ENCODE measurements at regions not wholly inside any gene's neighbourhood (a gene's known extent, or its start where the extent isn't known, plus 50 kb on each side); places are given as distances from the start of the nearest gene placed in this dataset.

DNA sequence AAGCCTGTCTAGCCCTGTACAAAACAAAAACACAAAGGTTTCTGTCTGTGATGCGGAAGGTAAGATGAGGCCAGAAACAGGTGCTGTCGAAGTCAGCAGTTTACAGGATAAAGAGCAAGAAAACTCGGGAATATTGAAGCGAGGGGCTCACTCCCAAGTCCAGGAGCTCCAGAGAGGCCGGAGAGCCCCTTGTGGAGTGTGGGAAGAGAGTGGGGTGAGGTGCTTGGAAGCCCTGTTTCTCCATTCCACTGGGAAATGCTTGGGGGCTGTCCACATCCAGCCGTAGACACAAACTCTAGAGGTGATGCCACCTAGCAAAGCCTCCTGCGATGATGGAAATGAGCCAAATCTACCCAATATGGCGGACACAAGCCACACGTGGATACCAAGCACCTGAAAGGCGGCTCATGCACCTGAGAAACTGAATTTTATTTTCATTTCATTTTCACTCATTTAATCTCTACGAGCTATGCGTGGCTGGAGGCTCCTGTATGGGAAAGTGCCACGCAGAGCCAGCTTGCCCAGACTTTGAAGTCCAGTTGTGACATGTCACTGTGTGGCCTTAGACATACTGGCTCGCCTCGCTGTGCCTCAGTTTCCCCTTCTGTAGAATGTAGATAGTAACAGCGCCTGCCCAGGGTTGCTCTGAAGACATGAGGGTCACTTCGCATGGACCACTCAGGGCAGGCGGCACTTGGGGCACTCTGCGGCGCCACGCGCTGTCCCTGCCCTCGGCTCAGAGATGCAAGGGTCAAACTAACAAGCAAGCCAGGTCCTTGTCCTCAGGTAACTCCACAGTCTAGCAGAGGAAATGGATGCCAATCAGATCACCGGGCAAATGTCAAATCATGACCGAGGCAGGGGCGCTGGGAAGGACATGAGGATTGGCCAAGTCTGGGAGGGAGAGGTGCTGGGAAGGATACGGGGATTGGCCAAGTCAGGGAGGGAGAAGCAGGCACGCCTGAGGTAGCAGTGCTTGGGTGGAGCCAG is 684.7 kb downstream of the TBC1D22A start:
- WGBS, 4 donors = 86 to 89% (median 86%) methylated on average over 28 of the region's 28 CpGs

DNA sequence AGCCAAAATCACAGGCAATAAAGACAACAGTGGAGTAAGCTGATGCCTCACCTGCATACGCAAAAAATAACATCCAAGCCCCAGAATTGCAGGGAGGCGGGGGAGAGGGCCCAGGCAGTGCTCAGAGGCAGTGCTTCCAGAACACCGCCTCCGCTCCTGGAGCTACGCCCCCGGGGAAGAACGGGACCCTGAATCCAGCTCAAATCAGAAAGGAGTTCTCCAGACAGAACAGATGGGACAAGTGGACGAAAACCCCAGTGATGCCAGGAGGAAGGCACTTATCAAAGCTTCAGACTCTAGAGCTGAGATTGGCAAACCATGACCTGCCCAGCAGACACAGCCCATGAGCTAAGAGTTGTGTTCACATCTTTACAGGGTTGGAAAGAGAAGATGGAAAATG is 683.9 kb downstream of the TBC1D22A start:
- Histone ChIP-seq H3K36me3 (replicated peaks in 1 of 2) (no peaks in the 10 kb centered on the region), H3K27ac (no peak overlapping the region), H3K9me3 (replicated peaks in 1 of 3) (no peaks in the 10 kb centered on the region), H3K27me3 (no peaks in the 10 kb centered on the region), H3K4me3 (no peak overlapping the region), H3K4me1 (replicated peaks in 1 of 2) (no peaks in the 10 kb centered on the region)
- TF ChIP-seq, protein P1, sequence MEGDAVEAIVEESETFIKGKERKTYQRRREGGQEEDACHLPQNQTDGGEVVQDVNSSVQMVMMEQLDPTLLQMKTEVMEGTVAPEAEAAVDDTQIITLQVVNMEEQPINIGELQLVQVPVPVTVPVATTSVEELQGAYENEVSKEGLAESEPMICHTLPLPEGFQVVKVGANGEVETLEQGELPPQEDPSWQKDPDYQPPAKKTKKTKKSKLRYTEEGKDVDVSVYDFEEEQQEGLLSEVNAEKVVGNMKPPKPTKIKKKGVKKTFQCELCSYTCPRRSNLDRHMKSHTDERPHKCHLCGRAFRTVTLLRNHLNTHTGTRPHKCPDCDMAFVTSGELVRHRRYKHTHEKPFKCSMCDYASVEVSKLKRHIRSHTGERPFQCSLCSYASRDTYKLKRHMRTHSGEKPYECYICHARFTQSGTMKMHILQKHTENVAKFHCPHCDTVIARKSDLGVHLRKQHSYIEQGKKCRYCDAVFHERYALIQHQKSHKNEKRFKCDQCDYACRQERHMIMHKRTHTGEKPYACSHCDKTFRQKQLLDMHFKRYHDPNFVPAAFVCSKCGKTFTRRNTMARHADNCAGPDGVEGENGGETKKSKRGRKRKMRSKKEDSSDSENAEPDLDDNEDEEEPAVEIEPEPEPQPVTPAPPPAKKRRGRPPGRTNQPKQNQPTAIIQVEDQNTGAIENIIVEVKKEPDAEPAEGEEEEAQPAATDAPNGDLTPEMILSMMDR (IDR thresholded peaks at IDR 0.05) = no peak
- TF ChIP-seq POLR2A (IDR thresholded peaks at IDR 0.05) = no peak
- WGBS, 4 donors = 80 to 85% (median 84%) methylated on average over 8 of the region's 8 CpGs
- DNase-seq = no peak
- intact Hi-C loops (cut with DNase I) = no loop called here

More for the DNA sequence above, 684.7 kb downstream of the TBC1D22A start:
- Histone ChIP-seq H3K9me3 (replicated peaks in 1 of 3) (no peaks in the 10 kb centered on the region), H3K4me3 (no peak overlapping the region), H3K4me1 (replicated peaks in 1 of 2) (no peaks in the 10 kb centered on the region), H3K36me3 (replicated peaks in 1 of 2) (no peaks in the 10 kb centered on the region), H3K27me3 (no peaks in the 10 kb centered on the region), H3K27ac (no peak overlapping the region)
- TF ChIP-seq, protein P1 (IDR thresholded peaks at IDR 0.05) = no peak
- no peak for TF ChIP-seq POLR2A (IDR thresholded peaks at IDR 0.05)
- DNase-seq = no peak
- intact Hi-C loops (cut with DNase I) = no loop called here

DNA sequence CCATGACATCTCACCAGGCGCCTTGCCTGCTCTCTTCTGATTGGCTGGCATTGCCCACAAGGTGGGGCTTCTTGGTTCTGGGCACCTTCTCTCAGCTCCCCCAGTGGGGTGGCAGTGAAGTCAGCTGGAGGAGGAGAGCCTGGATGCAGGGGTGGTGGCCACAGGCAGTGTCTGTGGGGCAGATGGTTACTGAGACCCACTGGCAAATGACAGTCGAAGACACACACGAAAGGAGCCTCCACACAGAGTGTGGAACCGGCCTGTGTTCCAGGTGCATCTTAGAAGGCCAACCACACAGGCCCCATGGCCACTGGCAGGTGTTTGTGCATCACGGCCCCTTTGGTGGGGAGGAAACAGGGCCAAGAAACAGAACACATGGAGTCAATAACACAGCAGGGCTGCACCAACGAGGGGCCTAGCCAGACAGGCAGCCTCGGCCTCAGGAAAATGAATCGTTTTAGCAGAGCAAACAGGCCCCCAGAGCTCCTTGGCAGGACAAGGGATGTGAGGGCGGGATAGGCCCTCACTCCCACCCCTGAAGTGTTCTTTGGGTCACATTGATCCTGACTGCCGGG is 683.4 kb downstream of the TBC1D22A start:
- Histone ChIP-seq H3K27me3 (no peaks in the 10 kb centered on the region), H3K4me3 (no peak overlapping the region), H3K4me1 (replicated peaks in 1 of 2) (no peaks in the 10 kb centered on the region), H3K9me3 (replicated peaks in 1 of 3) (no peaks in the 10 kb centered on the region), H3K36me3 (replicated peaks in 1 of 2) (no peaks in the 10 kb centered on the region), H3K27ac (no peak overlapping the region)
- intact Hi-C loops (cut with DNase I) = no loop called here
- WGBS, 4 donors = 69 to 74% (median 70%) methylated on average over 9 to 10 of the region's 10 CpGs
- TF ChIP-seq, protein P1 (IDR thresholded peaks at IDR 0.05) = no peak
- no peak for TF ChIP-seq POLR2A (IDR thresholded peaks at IDR 0.05)
- no peak for DNase-seq

DNA sequence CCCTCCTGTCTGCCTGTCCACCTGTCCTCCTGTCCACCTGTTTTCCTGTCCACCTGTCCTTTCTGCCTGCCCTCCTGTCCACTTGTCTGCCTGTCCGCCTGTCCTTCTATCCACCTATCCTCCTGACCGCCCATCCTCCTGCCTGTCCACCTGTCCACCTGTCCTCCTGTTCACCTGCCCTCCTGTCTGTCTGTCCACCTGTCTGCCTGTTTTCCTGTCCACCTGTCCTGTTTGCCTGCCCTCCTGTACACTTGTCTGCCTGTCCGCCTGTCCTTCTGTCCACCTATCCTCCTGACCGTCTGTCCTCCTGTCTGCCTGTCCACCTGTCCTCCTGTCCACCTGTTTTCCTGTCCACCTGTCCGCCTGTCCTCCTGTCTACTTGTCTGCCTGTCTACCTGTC is 682.8 kb downstream of the TBC1D22A start:
- DNase-seq = no peak
- Histone ChIP-seq H3K27ac (no peak overlapping the region), H3K4me3 (no peak overlapping the region), H3K36me3 (replicated peaks in 1 of 2) (no peaks in the 10 kb centered on the region), H3K9me3 (replicated peaks in 1 of 3) (no peaks in the 10 kb centered on the region), H3K27me3 (no peaks in the 10 kb centered on the region), H3K4me1 (replicated peaks in 1 of 2) (no peaks in the 10 kb centered on the region)
- 62 to 88% (median 83%) methylated on average over 5 of the region's 5 CpGs for WGBS, 4 donors
- TF ChIP-seq POLR2A (IDR thresholded peaks at IDR 0.05) = no peak
- TF ChIP-seq, protein P1 (IDR thresholded peaks at IDR 0.05) = no peak
- intact Hi-C loops (cut with DNase I) = no loop called here

All from adrenal gland (tissue), 9 donors.